ENCODE measurements at regions not wholly inside any gene's neighbourhood (a gene's known extent, or its start where the extent isn't known, plus 50 kb on each side); places are given as distances from the start of the nearest gene placed in this dataset.

- ATAC-seq (no peak), DNase-seq (peak in 2 of 4 donors; percentile 31 to 41)
- intact Hi-C loops (cut with DNase I), result no loop called here
- Histone ChIP-seq H3K4me1 (no peaks in the 10 kb centered on the region), H3K36me3 (no peaks in the 10 kb centered on the region), H3K27me3 (no peaks in the 10 kb centered on the region), H3K4me3 (no peak overlapping the region), H3K9me3 (no peaks in the 10 kb centered on the region), H3K27ac (no peak overlapping the region)
- no peak for TF ChIP-seq CTCF (IDR thresholded peaks at IDR 0.05)
Observed at GRCh38 chr3:116994351-116994879, 284.8 kb downstream of the TUSC7 start.

- H3K9me3 ChIP-seq, result no peaks in the 10 kb centered on the region
- no peak for TF ChIP-seq CTCF (IDR thresholded peaks at IDR 0.05)
- no peaks in the 10 kb centered on the region for H3K27me3 ChIP-seq
- H3K4me3 ChIP-seq, result no peak overlapping the region
- ATAC-seq (no peak), DNase-seq (no peak)
- intact Hi-C loops (cut with DNase I), result no loop called here
- no peaks in the 10 kb centered on the region for H3K36me3 ChIP-seq
- H3K4me1 ChIP-seq, result no peaks in the 10 kb centered on the region
- no peak overlapping the region for H3K27ac ChIP-seq
Observed at GRCh38 chr3:117003501-117003900, 293.9 kb downstream of the TUSC7 start.

GRCh38 chr3:117005274-117005673 is 295.7 kb downstream of the TUSC7 start:
- Histone ChIP-seq H3K9me3 (no peaks in the 10 kb centered on the region), H3K27me3 (no peaks in the 10 kb centered on the region), H3K36me3 (no peaks in the 10 kb centered on the region), H3K4me1 (no peaks in the 10 kb centered on the region), H3K4me3 (no peak overlapping the region), H3K27ac (no peak overlapping the region)
- intact Hi-C loops (cut with DNase I), result no loop called here
- ATAC-seq, result no peak
- no peak for DNase-seq
- TF ChIP-seq CTCF (IDR thresholded peaks at IDR 0.05), result no peak

- Histone ChIP-seq H3K4me3 (no peak overlapping the region), H3K9me3 (no peaks in the 10 kb centered on the region), H3K4me1 (no peaks in the 10 kb centered on the region), H3K27me3 (no peaks in the 10 kb centered on the region), H3K27ac (no peak overlapping the region), H3K36me3 (no peaks in the 10 kb centered on the region)
- intact Hi-C loops (cut with DNase I), result no loop called here
- no peak for TF ChIP-seq CTCF (IDR thresholded peaks at IDR 0.05)
- ATAC-seq (no peak), DNase-seq (no peak)
Observed at GRCh38 chr3:117005911-117006522, 296.4 kb downstream of the TUSC7 start.

- Histone ChIP-seq H3K4me1 (no peaks in the 10 kb centered on the region), H3K27ac (no peak overlapping the region), H3K9me3 (no peaks in the 10 kb centered on the region), H3K4me3 (no peak overlapping the region), H3K27me3 (no peaks in the 10 kb centered on the region), H3K36me3 (no peaks in the 10 kb centered on the region)
- DNase-seq (no peak), ATAC-seq (no peak)
- intact Hi-C loops (cut with DNase I), result loop anchor here in 1 of 2 donors (10.0 kb wide), 1 partner anchor 514 kb away; no protein-coding TSS in a partner anchor
- no peak for TF ChIP-seq CTCF (IDR thresholded peaks at IDR 0.05)
Observed at GRCh38 chr3:117010318-117010717, 300.7 kb downstream of the TUSC7 start.
